ENCODE measurements at regions not wholly inside any gene's neighbourhood (a gene's known extent, or its start where the extent isn't known, plus 50 kb on each side); places are given as distances from the start of the nearest gene placed in this dataset.

GRCh38 chr1:30319765-30320580 lies 403.4 kb downstream of the MATN1 start:
- DNase-seq (ENCODE audit: low read depth in 2 of 2), result no peak

GRCh38 chr1:30318864-30319718 lies 404.3 kb downstream of the MATN1 start:
- no peak for DNase-seq (ENCODE audit: low read depth in 2 of 2)

- DNase-seq (ENCODE audit: low read depth in 2 of 2), result no peak
Measured at GRCh38 chr1:30318413-30318812, 405.0 kb downstream of the MATN1 start.

- no peak for DNase-seq (ENCODE audit: low read depth in 2 of 2)
Measured at GRCh38 chr1:30317921-30318320, 405.5 kb downstream of the MATN1 start.

- DNase-seq (ENCODE audit: low read depth in 2 of 2), result no peak
Measured at GRCh38 chr1:30316056-30316455, 407.3 kb downstream of the MATN1 start.

- DNase-seq (ENCODE audit: low read depth in 2 of 2), result no peak
Measured at GRCh38 chr1:30315185-30315960, 408.0 kb downstream of the MATN1 start.

- DNase-seq (ENCODE audit: low read depth in 2 of 2), result no peak
Measured at GRCh38 chr1:30314591-30314990, 408.8 kb downstream of the MATN1 start.

GRCh38 chr1:30313584-30313983 lies 409.8 kb downstream of the MATN1 start:
- DNase-seq (ENCODE audit: low read depth in 2 of 2), result no peak

- no peak for DNase-seq (ENCODE audit: low read depth in 2 of 2)
Measured at GRCh38 chr1:30313176-30313575, 410.2 kb downstream of the MATN1 start.

GRCh38 chr1:30312226-30312625 lies 411.2 kb downstream of the MATN1 start:
- DNase-seq (ENCODE audit: low read depth in 2 of 2), result no peak

- no peak for DNase-seq (ENCODE audit: low read depth in 2 of 2)
Measured at GRCh38 chr1:30311749-30312148, 411.6 kb downstream of the MATN1 start.

GRCh38 chr1:30310966-30311742 lies 412.2 kb downstream of the MATN1 start:
- no peak for DNase-seq (ENCODE audit: low read depth in 2 of 2)

GRCh38 chr1:30307182-30307581 lies 416.2 kb downstream of the MATN1 start:
- no peak for DNase-seq (ENCODE audit: low read depth in 2 of 2)

- DNase-seq (ENCODE audit: low read depth in 2 of 2), result no peak
Measured at GRCh38 chr1:30305519-30305918, 417.9 kb downstream of the MATN1 start.

- DNase-seq (ENCODE audit: low read depth in 2 of 2), result no peak
Measured at GRCh38 chr1:30305061-30305460, 418.3 kb downstream of the MATN1 start.

- no peak for DNase-seq (ENCODE audit: low read depth in 2 of 2)
Measured at GRCh38 chr1:30304080-30304479, 419.3 kb downstream of the MATN1 start.

GRCh38 chr1:30303387-30303786 lies 420.0 kb downstream of the MATN1 start:
- no peak for DNase-seq (ENCODE audit: low read depth in 2 of 2)

GRCh38 chr1:30302858-30303257 lies 420.5 kb downstream of the MATN1 start:
- no peak for DNase-seq (ENCODE audit: low read depth in 2 of 2)

GRCh38 chr1:30300669-30301068 lies 422.7 kb downstream of the MATN1 start:
- DNase-seq (ENCODE audit: low read depth in 2 of 2), result no peak

GRCh38 chr1:30299393-30299792 lies 424.0 kb downstream of the MATN1 start:
- no peak for DNase-seq (ENCODE audit: low read depth in 2 of 2)

GRCh38 chr1:30295674-30296073 lies 427.7 kb downstream of the MATN1 start:
- DNase-seq (ENCODE audit: low read depth in 2 of 2), result no peak
